HCT116 (cell line): ENCODE measurements at regions not wholly inside any gene's neighbourhood (a gene's known extent, or its start where the extent isn't known, plus 50 kb on each side); places are given as distances from the start of the nearest gene placed in this dataset.

ENCODE experiments used
- ATAC-seq: fragments of 200-7000 bp; cut with Tn5 transposase; 2 replicates; pipeline ENCODE4 v1.9.1; 2020; ENCODE audit warnings: mild to moderate bottlenecking, moderate library complexity
- BruUV-seq: library from RNA; stranded (reverse); fragments of 400-500 nt; replicated peaks from 2 replicates; lab custom pipeline; 2021; lab: Mats Ljungman, UMichigan
- CTCF ChIA-PET: fragments of 300-600 bp; sonication (Branson Sonifier 250); formaldehyde crosslinking; loops from one replicate; lab custom pipeline; 2021; ENCODE audit warnings: antibody characterized with exemption; lab: Charles Lee
- POLR2A ChIA-PET: fragments of 300-600, 350-600 bp; sonication (Branson Sonifier 250); formaldehyde crosslinking; loops from one replicate; lab custom pipeline; 2021; ENCODE audit warnings: antibody characterized with exemption; lab: Charles Lee
- RAD21 ChIA-PET, 2 experiments: fragments of 300-600 bp; sonication (Branson Sonifier 250); formaldehyde crosslinking; loops; one replicate each; lab custom pipeline; 2023; ENCODE audit warnings: low total read pairs in 2 of 2; ENCODE audit not compliant: uncharacterized antibody in 2 of 2, unreplicated experiment in 2 of 2, low non-redundant PET in 1 of 2; lab: Charles Lee
- DNase-seq: peaks from one replicate; pipeline ENCODE4 v3.0.0-alpha.2; 2010; ENCODE audit warnings: low read depth, low spot score
- H2AFZ ChIP-seq: fragments of 200-600 bp; shearing (Covaris generic), sonication (generic); 2 replicates; pipeline ENCODE4 v1.6.1; 2017; ENCODE audit warnings: low read depth, mixed run types, mixed read lengths, antibody characterized with exemption, low read length; ENCODE audit not compliant: poor library complexity, severe bottlenecking
- H3K27ac ChIP-seq: 2 replicates; pipeline ENCODE4 v1.5.1; 2012; ENCODE audit warnings: low read depth, low read length
- H3K27me3 ChIP-seq: fragments of 200-600 bp; sonication (generic); 2 replicates; pipeline ENCODE4 v1.6.1; 2016; ENCODE audit warnings: mixed run types, low read length, mixed read lengths; ENCODE audit not compliant: insufficient read depth
- H3K36me3 ChIP-seq, 2 experiments: fragments of 200-500 bp in 1 of 2; fragments of 200-600 bp in 1 of 2; sonication (Bioruptor generic) in 1 of 2; sonication (generic) in 1 of 2; 2 replicates each; pipeline versions ENCODE4 v1.5.1 to v1.6.1; 2014 to 2016; ENCODE audit warnings: low read length in 2 of 2, inconsistent platforms in 1 of 2, mixed read lengths in 1 of 2, mixed run types in 1 of 2; ENCODE audit not compliant: insufficient read depth in 2 of 2, control insufficient read depth in 1 of 2
- H3K4me1 ChIP-seq, 2 experiments: fragments of 200-600 bp in 1 of 2; sonication (generic) in 1 of 2; 2 replicates each; pipeline versions ENCODE4 v1.5.1 to v1.6.1; 2012 to 2017; ENCODE audit warnings: low read length in 2 of 2, inconsistent platforms in 1 of 2, mild to moderate bottlenecking in 1 of 2, mixed read lengths in 1 of 2, mixed run types in 1 of 2, moderate library complexity in 1 of 2; ENCODE audit not compliant: insufficient read depth in 2 of 2, control insufficient read depth in 1 of 2
- H3K4me2 ChIP-seq: fragments of 200-600 bp; sonication (generic); 2 replicates; pipeline ENCODE4 v1.6.1; 2017; ENCODE audit warnings: mixed run types, low read length, mixed read lengths
- H3K4me3 ChIP-seq, 2 experiments: fragments of 200-600 bp in 1 of 2; sonication (generic) in 1 of 2; replicated peaks in 1 of 2; 2 replicates each; pipeline ENCODE4 v1.5.1; 2011 to 2016; ENCODE audit warnings: low read length in 2 of 2, control low read depth in 1 of 2, low read depth in 1 of 2, mild to moderate bottlenecking in 1 of 2, mixed read lengths in 1 of 2, mixed run types in 1 of 2
- H3K79me2 ChIP-seq: fragments of 200-600 bp; sonication (generic); 2 replicates; pipeline ENCODE4 v1.6.1; 2017; ENCODE audit warnings: mild to moderate bottlenecking, mixed run types, low read length, moderate library complexity, mixed read lengths; ENCODE audit not compliant: insufficient read depth
- H3K9ac ChIP-seq: fragments of 200-600 bp; sonication (generic); 2 replicates; pipeline ENCODE4 v1.6.1; 2016; ENCODE audit warnings: low read length, mixed read lengths
- H3K9me2 ChIP-seq: fragments of 200-600 bp; sonication (generic), shearing (Covaris generic); 2 replicates; pipeline ENCODE4 v1.6.1; 2017; ENCODE audit warnings: mixed run types, mild to moderate bottlenecking, moderate library complexity; ENCODE audit not compliant: insufficient read depth
- H3K9me3 ChIP-seq, 2 experiments: fragments of 200-500 bp in 1 of 2; fragments of 200-600 bp in 1 of 2; sonication (Bioruptor generic) in 1 of 2; sonication (generic) in 1 of 2; 2 replicates each; pipeline ENCODE4 v1.6.1; 2014 to 2017; ENCODE audit warnings: low read length in 2 of 2, mixed read lengths in 2 of 2, inconsistent platforms in 1 of 2, low read depth in 1 of 2, mild to moderate bottlenecking in 1 of 2, mixed run types in 1 of 2, moderate library complexity in 1 of 2; ENCODE audit not compliant: control insufficient read depth in 1 of 2, insufficient read depth in 1 of 2
- H4K20me1 ChIP-seq: fragments of 200-600 bp; sonication (generic), shearing (Covaris generic); 2 replicates; pipeline ENCODE4 v1.6.1; 2017; ENCODE audit warnings: mixed run types, mild to moderate bottlenecking, moderate library complexity; ENCODE audit not compliant: insufficient read depth
- CBX3 ChIP-seq: IDR thresholded peaks from 2 replicates; pipeline ENCODE4 v1.6.1; 2012; ENCODE audit warnings: low read depth
- CEBPB ChIP-seq: IDR thresholded peaks from 2 replicates; pipeline ENCODE4 v1.6.1; 2012; ENCODE audit warnings: low read depth
- ELF1 ChIP-seq: IDR thresholded peaks from 2 replicates; pipeline ENCODE4 v1.6.1; 2012; ENCODE audit warnings: low read depth, borderline replicate concordance
- JUND ChIP-seq: IDR thresholded peaks from 2 replicates; pipeline ENCODE4 v1.6.1; 2012
- SIN3A ChIP-seq: IDR thresholded peaks from 2 replicates; pipeline ENCODE4 v1.6.1; 2012; ENCODE audit warnings: low read depth
- TCF7L2 ChIP-seq: IDR thresholded peaks from 2 replicates; pipeline ENCODE4 v1.7.0; 2011; ENCODE audit warnings: borderline replicate concordance, inconsistent platforms; ENCODE audit not compliant: insufficient read depth, insufficient read length; ENCODE audit errors: extremely low read depth
- YY1 ChIP-seq: IDR thresholded peaks from 2 replicates; pipeline ENCODE4 v1.6.1; 2011; ENCODE audit warnings: low read length, low read depth, moderate library complexity, mild to moderate bottlenecking; ENCODE audit not compliant: insufficient replicate concordance; ENCODE audit errors: extremely low read depth
- ZFX ChIP-seq: fragments of 450-650 bp; IDR thresholded peaks from 2 replicates; pipeline ENCODE4 v1.6.1; 2017
- ZNF274 ChIP-seq: fragments of 200-500 bp; sonication (Bioruptor generic); IDR thresholded peaks from 2 replicates; pipeline ENCODE4 v1.6.1; 2014; ENCODE audit warnings: mild to moderate bottlenecking, low read depth, low read length, inconsistent platforms
- intact Hi-C: fragments of 100-400 bp; cut with micrococcal nuclease; formaldehyde crosslinking; loops from 2 replicates; pipeline ENCODE4 v1.10.0; 2022
- TF ChIP-seq, protein P1 (sequence below): IDR thresholded peaks from 2 replicates; pipeline ENCODE4 v1.6.1; 2012
- TF ChIP-seq, protein P2 (sequence below): IDR thresholded peaks from 2 replicates; pipeline ENCODE4 v1.6.1; 2011; ENCODE audit warnings: mild to moderate bottlenecking, low read length, moderate library complexity; ENCODE audit not compliant: insufficient replicate concordance; ENCODE audit errors: extremely low read depth

DNA sequence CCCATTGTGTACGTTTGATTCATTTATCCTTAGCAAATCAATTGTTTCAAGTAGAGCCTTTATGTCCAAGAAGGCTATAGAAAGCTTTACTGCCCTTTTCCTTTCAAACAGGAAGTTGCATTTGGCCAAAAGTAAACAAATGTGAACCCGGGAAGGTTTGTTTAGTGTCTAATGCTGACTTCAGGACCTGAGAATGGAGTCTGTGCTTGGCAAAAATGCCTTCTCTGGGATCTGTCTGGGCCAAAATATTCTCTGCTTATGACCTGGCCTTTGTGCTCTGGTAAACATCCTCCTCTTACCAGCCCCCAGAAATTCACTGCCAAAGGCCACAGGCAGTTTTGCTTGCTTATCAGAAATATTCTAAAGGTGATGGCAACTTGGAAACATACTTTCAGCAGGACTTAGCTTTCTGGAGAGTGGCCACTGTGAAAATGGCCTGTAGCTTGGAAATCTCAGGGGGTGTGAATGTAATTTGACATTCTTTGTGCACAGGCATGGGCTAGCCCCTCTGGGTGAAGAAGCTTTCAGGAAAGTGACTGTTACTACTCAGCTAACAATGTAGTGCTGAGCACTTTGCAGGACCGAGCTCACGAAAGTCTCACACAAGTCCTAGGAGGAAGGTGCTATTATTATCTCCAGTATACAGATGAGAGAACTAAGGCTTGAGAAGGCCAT, 199.5 kb downstream of the PTEN start:
- no peak for ATAC-seq
- ChIA-PET CTCF (no interaction called here), RAD21 (no interaction called here), POLR2A (no interaction called here)
- Histone ChIP-seq H3K27ac (no peak overlapping the region), H3K27me3 (no peaks in the 10 kb centered on the region), H3K9me3 (no peaks in the 10 kb centered on the region), H3K9ac (no peak overlapping the region), H3K36me3 (no peaks in the 10 kb centered on the region), H4K20me1 (no peaks in the 10 kb centered on the region), H3K9me2 (no peaks in the 10 kb centered on the region), H3K4me3 (no peak overlapping the region), H3K79me2 (no peaks in the 10 kb centered on the region), H3K4me1 (no peaks in the 10 kb centered on the region), H2AFZ (no peak overlapping the region), H3K4me2 (no peak overlapping the region)
- intact Hi-C loops, result no loop called here
- BruUV-seq, result no TSS peak
- TF ChIP-seq CBX3, result no peak
- no peak for TF ChIP-seq TCF7L2
- TF ChIP-seq, protein P1, sequence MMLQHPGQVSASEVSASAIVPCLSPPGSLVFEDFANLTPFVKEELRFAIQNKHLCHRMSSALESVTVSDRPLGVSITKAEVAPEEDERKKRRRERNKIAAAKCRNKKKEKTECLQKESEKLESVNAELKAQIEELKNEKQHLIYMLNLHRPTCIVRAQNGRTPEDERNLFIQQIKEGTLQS, result no peak
- TF ChIP-seq YY1, result no peak
- no peak for TF ChIP-seq ELF1
- DNase-seq, result no peak

DNA sequence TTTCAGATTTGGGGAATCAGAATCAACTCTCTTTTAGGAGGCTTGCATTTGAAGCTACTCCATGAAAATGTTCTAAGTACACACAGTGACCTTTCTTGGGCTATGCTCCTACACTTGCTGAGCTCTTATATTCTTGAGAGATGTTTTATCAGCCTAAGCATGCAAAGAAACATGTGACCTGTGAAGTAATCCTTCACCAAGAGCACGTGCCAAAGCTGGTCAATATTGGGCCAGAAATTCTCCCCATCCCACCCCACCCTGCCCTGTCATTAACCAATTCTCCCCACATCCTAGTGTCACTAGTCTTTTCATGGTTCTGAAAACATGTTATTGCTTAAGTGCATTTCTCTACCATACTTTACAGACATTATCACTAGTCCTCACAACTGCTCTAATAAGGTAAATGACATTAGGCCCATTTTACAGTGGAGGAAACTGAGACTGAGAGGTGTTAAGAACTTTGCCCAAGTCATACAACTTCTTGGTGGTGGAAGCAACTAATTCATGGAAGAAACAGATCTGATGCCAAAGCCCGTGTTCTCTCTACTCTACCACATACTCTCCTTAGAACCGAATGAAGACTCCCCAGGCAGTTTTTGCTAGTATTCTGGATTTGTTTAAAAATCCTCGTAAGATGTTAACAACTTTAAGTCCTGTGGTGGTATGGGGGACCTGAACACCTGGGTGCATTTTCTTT, 200.6 kb downstream of the PTEN start:
- no TSS peak for BruUV-seq
- intact Hi-C loops, result no loop called here
- CTCF ChIA-PET, result no interaction called here

More for the DNA sequence above, 200.6 kb downstream of the PTEN start:
- TF ChIP-seq ZNF274 (no peak), SIN3A (no peak), YY1 (no peak), ZFX (no peak), JUND (no peak), CEBPB (no peak), CBX3 (no peak)
- TF ChIP-seq, protein P1, result no peak
- TF ChIP-seq, protein P2, sequence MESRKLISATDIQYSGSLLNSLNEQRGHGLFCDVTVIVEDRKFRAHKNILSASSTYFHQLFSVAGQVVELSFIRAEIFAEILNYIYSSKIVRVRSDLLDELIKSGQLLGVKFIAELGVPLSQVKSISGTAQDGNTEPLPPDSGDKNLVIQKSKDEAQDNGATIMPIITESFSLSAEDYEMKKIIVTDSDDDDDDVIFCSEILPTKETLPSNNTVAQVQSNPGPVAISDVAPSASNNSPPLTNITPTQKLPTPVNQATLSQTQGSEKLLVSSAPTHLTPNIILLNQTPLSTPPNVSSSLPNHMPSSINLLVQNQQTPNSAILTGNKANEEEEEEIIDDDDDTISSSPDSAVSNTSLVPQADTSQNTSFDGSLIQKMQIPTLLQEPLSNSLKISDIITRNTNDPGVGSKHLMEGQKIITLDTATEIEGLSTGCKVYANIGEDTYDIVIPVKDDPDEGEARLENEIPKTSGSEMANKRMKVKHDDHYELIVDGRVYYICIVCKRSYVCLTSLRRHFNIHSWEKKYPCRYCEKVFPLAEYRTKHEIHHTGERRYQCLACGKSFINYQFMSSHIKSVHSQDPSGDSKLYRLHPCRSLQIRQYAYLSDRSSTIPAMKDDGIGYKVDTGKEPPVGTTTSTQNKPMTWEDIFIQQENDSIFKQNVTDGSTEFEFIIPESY, result no peak
- no peak overlapping the region for H3K4me2 ChIP-seq
- H3K79me2 ChIP-seq, result no peaks in the 10 kb centered on the region
- no peaks in the 10 kb centered on the region for H3K4me1 ChIP-seq
- no peak overlapping the region for H3K4me3 ChIP-seq
- H3K9ac ChIP-seq, result no peak overlapping the region
- DNase-seq, result no peak
- ATAC-seq, result no peak
- H3K27me3 ChIP-seq, result no peaks in the 10 kb centered on the region
- ChIA-PET POLR2A (no interaction called here), RAD21 (no interaction called here)
- H4K20me1 ChIP-seq, result no peaks in the 10 kb centered on the region
- no peak overlapping the region for H2AFZ ChIP-seq
- H3K36me3 ChIP-seq, result no peaks in the 10 kb centered on the region
- no peak overlapping the region for H3K27ac ChIP-seq
- no peaks in the 10 kb centered on the region for H3K9me3 ChIP-seq
- H3K9me2 ChIP-seq, result no peaks in the 10 kb centered on the region
